GM12878 (cell line): ENCODE measurements at regions not wholly inside any gene's neighbourhood (a gene's known extent, or its start where the extent isn't known, plus 50 kb on each side); places are given as distances from the start of the nearest gene placed in this dataset.

Experiments
- ATAC-seq: fragments of 200-7000 bp; cut with Tn5 transposase; 3 replicates; pipeline ENCODE4 v1.9.1; 2020; ENCODE audit warnings: mild to moderate bottlenecking, moderate library complexity
- BruUV-seq: library from RNA; stranded (reverse); fragments of 400-500 nt; replicated peaks from 2 replicates; lab custom pipeline; 2021; lab: Mats Ljungman, UMichigan
- CTCF ChIA-PET: fragments of 300-600 bp; sonication (Branson Sonifier 250); formaldehyde crosslinking; extraction: SDS; loops from one replicate; lab custom pipeline; 2021; ENCODE audit warnings: inconsistent platforms; lab: Yijun Ruan, JAX
- POLR2A ChIA-PET: fragments of 350-600 bp; formaldehyde crosslinking; extraction: SDS; loops from one replicate; lab custom pipeline; 2021; ENCODE audit warnings: inconsistent platforms; lab: Charles Lee
- RAD21 ChIA-PET: fragments of 300-600 bp; sonication (Branson Sonifier 250); formaldehyde crosslinking; loops from one replicate; lab custom pipeline; 2023; ENCODE audit warnings: antibody characterized with exemption; ENCODE audit not compliant: unreplicated experiment; lab: Charles Lee
- SMC1A ChIA-PET: fragments of 300-600 bp; sonication (Branson Sonifier 250); formaldehyde crosslinking; loops from one replicate; lab custom pipeline; 2023; ENCODE audit not compliant: unreplicated experiment, uncharacterized antibody; lab: Charles Lee
- DNase-seq: peaks from one replicate; pipeline ENCODE4 v3.0.0-alpha.2; 2011; ENCODE audit warnings: low read depth, low spot score
- FAIRE-seq: peaks from 3 replicates; lab custom pipeline; 2011; peaks lifted over from hg19 to GRCh38; lab: Jason Lieb, UNC
- H2AFZ ChIP-seq: 2 replicates; pipeline ENCODE4 v1.6.0; 2011; ENCODE audit warnings: low read depth, low read length, control low read depth; ENCODE audit not compliant: control insufficient read depth
- H3K27ac ChIP-seq: 2 replicates; pipeline ENCODE4 v1.5.1; 2011; ENCODE audit warnings: control low read depth; ENCODE audit not compliant: control insufficient read depth, insufficient read depth
- H3K27me3 ChIP-seq, 2 experiments: replicated peaks in 1 of 2; 2 replicates each; pipeline versions ENCODE4 v1.6.0 to v1.6.1; 2011; ENCODE audit warnings: low read length in 1 of 2; ENCODE audit not compliant: control insufficient read depth in 2 of 2, insufficient read depth in 2 of 2
- H3K36me3 ChIP-seq, 2 experiments: 2 replicates each; pipeline ENCODE4 v1.5.1; 2011; ENCODE audit warnings: low read length in 1 of 2; ENCODE audit not compliant: control insufficient read depth in 2 of 2, insufficient read depth in 2 of 2
- H3K4me1 ChIP-seq: 2 replicates; pipeline ENCODE4 v1.6.1; 2011; ENCODE audit warnings: mild to moderate bottlenecking, low read length, moderate library complexity, mixed read lengths; ENCODE audit not compliant: control insufficient read depth, insufficient read depth
- H3K4me2 ChIP-seq: 2 replicates; pipeline ENCODE4 v1.6.0; 2011; ENCODE audit warnings: control low read depth; ENCODE audit not compliant: control insufficient read depth, insufficient read depth
- H3K4me3 ChIP-seq: fragments of 200-600 bp; sonication (generic); 2 replicates; pipeline ENCODE4 v1.5.1; 2016
- H3K79me2 ChIP-seq: 2 replicates; pipeline ENCODE4 v1.6.0; 2011; ENCODE audit warnings: low read length; ENCODE audit not compliant: control insufficient read depth, insufficient read depth
- H3K9ac ChIP-seq: 2 replicates; pipeline ENCODE4 v1.8.0; 2011; ENCODE audit warnings: low read length, control low read depth, mixed read lengths; ENCODE audit not compliant: control insufficient read depth, insufficient read depth
- H3K9me3 ChIP-seq: replicated peaks from 3 replicates; pipeline ENCODE4 v1.5.1; 2011; ENCODE audit warnings: mild to moderate bottlenecking, low read length; ENCODE audit not compliant: control insufficient read depth, insufficient read depth
- H4K20me1 ChIP-seq: 2 replicates; pipeline ENCODE4 v1.6.0; 2011; ENCODE audit not compliant: control insufficient read depth, insufficient read depth
- ASH2L ChIP-seq: fragments of 300-600, 200-600 bp; sonication (generic); IDR thresholded peaks from 2 replicates; pipeline ENCODE4 v1.6.1; 2017; ENCODE audit warnings: low read depth, mild to moderate bottlenecking, borderline replicate concordance
- EED ChIP-seq: sonication (generic); IDR thresholded peaks from 2 replicates; pipeline ENCODE4 v1.6.1; 2016; ENCODE audit warnings: antibody characterized with exemption, low read depth
- FOXM1 ChIP-seq: IDR thresholded peaks from 2 replicates; pipeline ENCODE4 v1.6.1; 2012; ENCODE audit warnings: low read depth, mild to moderate bottlenecking, inconsistent platforms, low read length, moderate library complexity
- KDM1A ChIP-seq: fragments of 200-600 bp; sonication (generic); IDR thresholded peaks from 2 replicates; pipeline ENCODE4 v1.6.1; 2016; ENCODE audit warnings: borderline replicate concordance
- LARP7 ChIP-seq: fragments of 450-650 bp; IDR thresholded peaks from 2 replicates; pipeline ENCODE4 v1.6.1; 2017; ENCODE audit warnings: mild to moderate bottlenecking
- PAX5 ChIP-seq: IDR thresholded peaks from 2 replicates; pipeline ENCODE4 v1.6.1; 2011; ENCODE audit warnings: low read depth, low read length, borderline replicate concordance
- RAD21 ChIP-seq: IDR thresholded peaks from 2 replicates; pipeline ENCODE4 v1.6.1; 2011; ENCODE audit warnings: mild to moderate bottlenecking, low read depth, low read length, moderate library complexity; ENCODE audit not compliant: insufficient read depth
- RB1 ChIP-seq: fragments of 450-650 bp; formaldehyde crosslinking; IDR thresholded peaks from 2 replicates; pipeline ENCODE4 v1.6.1; 2017; ENCODE audit warnings: mild to moderate bottlenecking, borderline replicate concordance
- TCF3 ChIP-seq: IDR thresholded peaks from 2 replicates; pipeline ENCODE4 v1.6.1; 2012; ENCODE audit warnings: low read depth, mild to moderate bottlenecking, low read length, borderline replicate concordance; ENCODE audit not compliant: insufficient read depth
- WGBS: methylation state at CpG from one replicate; pipeline ENCODE4 v1.1.6; 2016; ENCODE audit warnings: low lambda C conversion rate; ENCODE audit not compliant: insufficient replicate concordance, insufficient coverage; ENCODE audit errors: missing lambda C conversion rate; 5-methylcytosine and 5-hydroxymethylcytosine counted together
- in situ Hi-C: fragments of 300-500 bp; cut with MboI; formaldehyde crosslinking; loops from 9 replicates; pipeline ENCODE4 v1.14.3; 2018; ENCODE audit warnings: mixed read lengths
- intact Hi-C: fragments of 100-400 bp; cut with micrococcal nuclease; formaldehyde crosslinking; loops from one replicate; pipeline ENCODE4 v1.14.2; 2022; ENCODE audit not compliant: unreplicated experiment
- TF ChIP-seq, protein P1 (sequence below): IDR thresholded peaks from 2 replicates; pipeline ENCODE4 v1.6.1; 2012; ENCODE audit warnings: low read length, inconsistent platforms

- ChIA-PET POLR2A (no interaction called here), CTCF (no interaction called here), RAD21 (no interaction called here), SMC1A (no interaction called here)
- Histone ChIP-seq H3K4me1 (no peaks in the 10 kb centered on the region), H4K20me1 (no peaks in the 10 kb centered on the region), H3K27me3 (no peaks in the 10 kb centered on the region), H3K27ac (no peak overlapping the region), H3K4me3 (no peak overlapping the region), H3K9ac (no peak overlapping the region), H3K9me3 (no peaks in the 10 kb centered on the region), H3K79me2 (no peaks in the 10 kb centered on the region), H3K4me2 (no peak overlapping the region), H3K36me3 (no peaks in the 10 kb centered on the region), H2AFZ (no peak overlapping the region)
- 34% methylated on average over 6 of the region's 6 CpGs for WGBS
- no TSS peak for BruUV-seq
- in situ Hi-C loops = no loop called here
- intact Hi-C loops = no loop called here
- TF ChIP-seq RB1 (no peak), RAD21 (no peak), FOXM1 (no peak), PAX5 (no peak), KDM1A (no peak), ASH2L (no peak), LARP7 (no peak), TCF3 (no peak), EED (no peak)
- TF ChIP-seq, protein P1, sequence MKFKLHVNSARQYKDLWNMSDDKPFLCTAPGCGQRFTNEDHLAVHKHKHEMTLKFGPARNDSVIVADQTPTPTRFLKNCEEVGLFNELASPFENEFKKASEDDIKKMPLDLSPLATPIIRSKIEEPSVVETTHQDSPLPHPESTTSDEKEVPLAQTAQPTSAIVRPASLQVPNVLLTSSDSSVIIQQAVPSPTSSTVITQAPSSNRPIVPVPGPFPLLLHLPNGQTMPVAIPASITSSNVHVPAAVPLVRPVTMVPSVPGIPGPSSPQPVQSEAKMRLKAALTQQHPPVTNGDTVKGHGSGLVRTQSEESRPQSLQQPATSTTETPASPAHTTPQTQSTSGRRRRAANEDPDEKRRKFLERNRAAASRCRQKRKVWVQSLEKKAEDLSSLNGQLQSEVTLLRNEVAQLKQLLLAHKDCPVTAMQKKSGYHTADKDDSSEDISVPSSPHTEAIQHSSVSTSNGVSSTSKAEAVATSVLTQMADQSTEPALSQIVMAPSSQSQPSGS = no peak
- DNase-seq (no peak), FAIRE-seq (no peak), ATAC-seq (no peak)
Observed at GRCh38 chr12:118827606-118828005, 153.7 kb upstream of the SRRM4 start.
